SK-N-SH (cell line): ENCODE measurements at regions not wholly inside any gene's neighbourhood (a gene's known extent, or its start where the extent isn't known, plus 50 kb on each side); places are given as distances from the start of the nearest gene placed in this dataset.

Experiments used
- CHD2 ChIP-seq: fragments of 150-350 bp; IDR thresholded peaks from 2 replicates; pipeline ENCODE4 v1.6.1; 2018; ENCODE audit warnings: low read length; ENCODE audit not compliant: partially characterized antibody
- CTCF ChIP-seq: fragments of 200-600 bp; sonication (generic); IDR thresholded peaks from 2 replicates; pipeline ENCODE4 v1.6.1; 2017; ENCODE audit warnings: antibody characterized with exemption, mild to moderate bottlenecking, moderate library complexity
- EZH2phosphoT487 ChIP-seq: fragments of 200-600 bp; sonication (generic); IDR thresholded peaks from 2 replicates; pipeline ENCODE4 v1.6.1; 2017; ENCODE audit warnings: low read depth, mixed run types, mild to moderate bottlenecking, antibody characterized with exemption, moderate library complexity, borderline replicate concordance
- FOXJ3 ChIP-seq: sonication (generic); formaldehyde crosslinking; IDR thresholded peaks from 2 replicates; pipeline ENCODE4 v1.5.1; 2020; ENCODE audit warnings: mild to moderate bottlenecking, missing genetic modification reagents
- GATA2 ChIP-seq: sonication (generic); formaldehyde crosslinking; IDR thresholded peaks from 2 replicates; pipeline ENCODE4 v1.5.0; 2020; ENCODE audit warnings: mild to moderate bottlenecking, missing genetic modification reagents
- MAX ChIP-seq: IDR thresholded peaks from 2 replicates; pipeline ENCODE4 v1.4.0; 2012; ENCODE audit warnings: low read depth
- MEF2A ChIP-seq: IDR thresholded peaks from 2 replicates; pipeline ENCODE4 v1.4.0; 2012; ENCODE audit warnings: low read depth, borderline replicate concordance
- MXI1 ChIP-seq: IDR thresholded peaks from 2 replicates; pipeline ENCODE4 v1.6.1; 2012; ENCODE audit warnings: mild to moderate bottlenecking, low read depth, low read length, improper control_type of control experiment
- NFIC ChIP-seq: IDR thresholded peaks from 2 replicates; pipeline ENCODE4 v1.4.0; 2012; ENCODE audit warnings: borderline replicate concordance
- NRF1 ChIP-seq: IDR thresholded peaks from 2 replicates; pipeline ENCODE4 v1.6.1; 2012; ENCODE audit warnings: low read depth, mild to moderate bottlenecking, low read length
- POLR2AphosphoS5 ChIP-seq: IDR thresholded peaks from 2 replicates; pipeline ENCODE4 v1.6.1; 2012; ENCODE audit warnings: low read depth, low read length
- RAD21 ChIP-seq: IDR thresholded peaks from 2 replicates; pipeline ENCODE4 v1.6.1; 2012; ENCODE audit warnings: mild to moderate bottlenecking, low read length
- SMC3 ChIP-seq: IDR thresholded peaks from 2 replicates; pipeline ENCODE4 v1.6.1; 2012; ENCODE audit warnings: low read depth, low read length, improper control_type of control experiment
- ZBTB33 ChIP-seq: IDR thresholded peaks from 2 replicates; pipeline ENCODE4 v1.4.0; 2012; ENCODE audit warnings: low read depth, borderline replicate concordance

- TF ChIP-seq CHD2 (no peak), CTCF (no peak), GATA2 (CRISPR knock-in tag) (no peak), RAD21 (no peak), ZBTB33 (no peak), MAX (no peak), MXI1 (no peak), NFIC (no peak), NRF1 (no peak), POLR2AphosphoS5 (no peak), SMC3 (no peak), FOXJ3 (CRISPR knock-in tag) (no peak), MEF2A (no peak), EZH2phosphoT487 (no peak)
Measured at GRCh38 chr9:8101607-8102006, 302.0 kb upstream of the DMAC1 start.
